ENCODE measurements at regions not wholly inside any gene's neighbourhood (a gene's known extent, or its start where the extent isn't known, plus 50 kb on each side); places are given as distances from the start of the nearest gene placed in this dataset.
A peak's percentile ranks its signal among the peaks of the same experiment; 100 is the strongest.

DNA sequence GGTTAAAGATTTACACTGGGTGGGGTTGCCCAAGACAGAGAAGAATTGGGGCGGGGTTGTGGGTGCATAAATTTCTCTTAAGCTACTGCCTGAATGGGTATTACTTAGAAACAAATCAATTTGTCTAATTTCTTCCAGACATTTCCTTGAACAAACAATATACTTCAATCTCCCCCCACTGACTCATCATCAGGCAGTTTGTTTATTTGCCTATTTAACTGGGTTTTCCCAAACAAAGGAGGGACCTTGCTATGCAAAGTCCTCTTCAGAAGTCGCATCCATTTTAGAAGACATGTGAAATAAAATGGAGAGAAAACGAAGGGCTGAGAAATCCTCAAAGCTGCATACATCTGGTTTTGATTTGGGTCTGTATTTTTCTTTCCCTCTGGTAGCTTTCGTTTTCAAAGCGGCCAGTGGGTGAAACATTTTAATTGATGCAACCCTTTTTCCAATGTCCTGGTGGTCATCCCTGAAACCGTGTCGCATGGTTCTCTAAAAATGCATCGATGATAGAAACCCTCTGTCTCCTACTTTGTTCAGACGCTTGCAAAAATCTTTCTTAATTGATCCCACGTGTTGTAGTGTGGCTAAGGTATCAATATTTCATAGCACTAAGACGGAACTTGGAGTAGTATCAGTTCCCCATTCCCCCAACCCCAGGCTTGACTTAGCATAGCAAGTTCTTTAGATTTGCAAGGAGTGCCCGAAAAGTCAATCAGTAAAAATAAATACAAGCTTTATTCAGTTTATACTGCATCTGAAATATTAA, 115.1 kb upstream of the MXRA5 start:
- Mint-ChIP-seq H3K27ac (ENCODE audit: unreplicated experiment) (no peak overlapping the region), H3K4me1 (ENCODE audit: unreplicated experiment) (peaks cover 4% of the 10 kb centered on the region), H3K9me3 (ENCODE audit: unreplicated experiment) (no peaks in the 10 kb centered on the region), H3K36me3 (ENCODE audit: low read depth, unreplicated experiment) (no peaks in the 10 kb centered on the region), H3K4me3 (ENCODE audit: unreplicated experiment) (no peak overlapping the region), H3K27me3 (ENCODE audit: unreplicated experiment) (no peaks in the 10 kb centered on the region)
- no peak for DNase-seq (ENCODE audit: low spot score)
- TF ChIP-seq CTCF (IDR thresholded peaks at IDR 0.05; ENCODE audit: unreplicated experiment): no peak

DNA sequence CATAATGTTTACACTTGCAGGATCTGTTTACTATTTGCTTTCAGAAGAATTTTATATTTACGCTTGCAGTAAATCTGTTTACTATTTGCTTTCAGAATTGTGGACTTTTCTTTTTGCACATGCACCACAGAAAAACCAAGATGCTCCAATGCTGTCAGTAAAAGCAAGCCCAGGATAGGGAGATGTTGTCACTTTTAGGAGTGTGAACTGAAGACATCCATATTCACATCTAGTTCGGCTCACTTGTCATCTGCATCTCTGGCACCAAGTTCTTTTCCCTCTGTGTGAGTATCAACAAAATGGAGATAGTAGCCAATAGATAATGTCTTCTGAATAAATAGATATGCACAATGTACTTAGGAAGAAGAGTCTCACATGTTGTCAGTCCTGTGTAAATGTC, 109.3 kb upstream of the MXRA5 start:
- Mint-ChIP-seq H3K27ac (ENCODE audit: unreplicated experiment) (no peak overlapping the region), H3K4me1 (ENCODE audit: unreplicated experiment) (peaks cover 1% of the 10 kb centered on the region), H3K36me3 (ENCODE audit: low read depth, unreplicated experiment) (no peaks in the 10 kb centered on the region), H3K9me3 (ENCODE audit: unreplicated experiment) (no peaks in the 10 kb centered on the region), H3K4me3 (ENCODE audit: unreplicated experiment) (no peak overlapping the region), H3K27me3 (ENCODE audit: unreplicated experiment) (no peaks in the 10 kb centered on the region)
- TF ChIP-seq CTCF (IDR thresholded peaks at IDR 0.05; ENCODE audit: unreplicated experiment): no peak
- DNase-seq (ENCODE audit: low spot score): no peak

GRCh38 chrX:3451571-3451970, 105.1 kb upstream of the MXRA5 start:
- peaks cover 3% of the 10 kb centered on the region for H3K36me3 Mint-ChIP-seq (ENCODE audit: low read depth, unreplicated experiment)
- DNase-seq (ENCODE audit: low spot score): no peak
- no peak overlapping the region for H3K4me3 Mint-ChIP-seq (ENCODE audit: unreplicated experiment)
- H3K9me3 Mint-ChIP-seq (ENCODE audit: unreplicated experiment): no peaks in the 10 kb centered on the region
- H3K27me3 Mint-ChIP-seq (ENCODE audit: unreplicated experiment): peaks cover 2% of the 10 kb centered on the region
- peaks cover 25% of the 10 kb centered on the region for H3K4me1 Mint-ChIP-seq (ENCODE audit: unreplicated experiment)
- peak overlapping the region; percentile 94 for H3K27ac Mint-ChIP-seq (ENCODE audit: unreplicated experiment)
- TF ChIP-seq CTCF (IDR thresholded peaks at IDR 0.05; ENCODE audit: unreplicated experiment): no peak

GRCh38 chrX:3450881-3451570, 104.6 kb upstream of the MXRA5 start:
- peak; percentile 3 for DNase-seq (ENCODE audit: low spot score)
- H3K27me3 Mint-ChIP-seq (ENCODE audit: unreplicated experiment): peaks cover 2% of the 10 kb centered on the region
- H3K4me3 Mint-ChIP-seq (ENCODE audit: unreplicated experiment): no peak overlapping the region
- H3K27ac Mint-ChIP-seq (ENCODE audit: unreplicated experiment): peak overlapping the region; percentile 94
- peaks cover 3% of the 10 kb centered on the region for H3K36me3 Mint-ChIP-seq (ENCODE audit: low read depth, unreplicated experiment)
- TF ChIP-seq CTCF (IDR thresholded peaks at IDR 0.05; ENCODE audit: unreplicated experiment): no peak
- no peaks in the 10 kb centered on the region for H3K9me3 Mint-ChIP-seq (ENCODE audit: unreplicated experiment)
- peaks cover 25% of the 10 kb centered on the region for H3K4me1 Mint-ChIP-seq (ENCODE audit: unreplicated experiment)

DNA sequence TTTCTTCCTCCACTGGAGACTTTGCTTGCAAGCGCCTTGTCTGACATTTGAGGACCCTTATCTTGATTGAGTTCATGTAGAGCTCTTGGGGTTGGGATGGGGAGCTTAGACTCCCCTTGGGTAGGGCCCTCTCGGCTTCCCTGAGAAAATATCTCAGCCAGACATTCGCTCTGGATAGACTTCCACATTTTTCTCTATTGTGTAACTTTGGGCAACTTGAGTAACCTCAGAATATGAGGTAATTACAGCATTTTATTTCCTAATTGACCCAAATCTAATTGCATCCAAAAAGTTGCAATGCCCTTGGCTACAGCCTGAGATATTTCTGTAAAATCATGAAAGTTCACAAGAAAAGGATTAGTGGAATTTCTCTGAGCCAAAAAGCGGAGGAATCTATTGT, 102.8 kb upstream of the MXRA5 start:
- Mint-ChIP-seq H3K27me3 (ENCODE audit: unreplicated experiment) (peaks cover 2% of the 10 kb centered on the region), H3K27ac (ENCODE audit: unreplicated experiment) (peak overlapping the region; percentile 92), H3K9me3 (ENCODE audit: unreplicated experiment) (no peaks in the 10 kb centered on the region), H3K36me3 (ENCODE audit: low read depth, unreplicated experiment) (peaks cover 3% of the 10 kb centered on the region), H3K4me3 (ENCODE audit: unreplicated experiment) (no peak overlapping the region), H3K4me1 (ENCODE audit: unreplicated experiment) (peaks cover 25% of the 10 kb centered on the region)
- no peak for DNase-seq (ENCODE audit: low spot score)
- TF ChIP-seq CTCF (IDR thresholded peaks at IDR 0.05; ENCODE audit: unreplicated experiment): no peak

All from endothelial cell (in vitro differentiated cells).